Adrenal gland (tissue), 5 donors: ENCODE measurements at regions not wholly inside any gene's neighbourhood (a gene's known extent, or its start where the extent isn't known, plus 50 kb on each side); places are given as distances from the start of the nearest gene placed in this dataset.

Source experiments
- CTCF ChIP-seq, 6 experiments: fragments of 450-650 bp in 4 of 6; fragments of 200-600 bp in 2 of 6; sonication (generic) in 1 of 6; IDR thresholded peaks; 1 replicate in 5 of 6; 2 replicates in 1 of 6; pipeline versions ENCODE4 v1.5.1 to v1.8.0; 2016 to 2021; ENCODE audit warnings: antibody characterized with exemption in 6 of 6, mild to moderate bottlenecking in 2 of 6, moderate library complexity in 1 of 6
- POLR2A ChIP-seq, 2 donors: fragments of 450-650 bp; IDR thresholded peaks; one replicate each; pipeline ENCODE4 v1.6.1; 2017; ENCODE audit warnings: antibody characterized with exemption in 2 of 2, mild to moderate bottlenecking in 2 of 2, moderate library complexity in 1 of 2
- donor health status: DM: no; HTN: no; CAD: no.

GRCh38 chr3:69485489-69485888 is 99.6 kb upstream of the FRMD4B start:
- TF ChIP-seq CTCF (IDR thresholded peaks at IDR 0.05) (no peak), POLR2A (IDR thresholded peaks at IDR 0.05) (no peak)
